ENCODE measurements at regions not wholly inside any gene's neighbourhood (a gene's known extent, or its start where the extent isn't known, plus 50 kb on each side); places are given as distances from the start of the nearest gene placed in this dataset.

DNA sequence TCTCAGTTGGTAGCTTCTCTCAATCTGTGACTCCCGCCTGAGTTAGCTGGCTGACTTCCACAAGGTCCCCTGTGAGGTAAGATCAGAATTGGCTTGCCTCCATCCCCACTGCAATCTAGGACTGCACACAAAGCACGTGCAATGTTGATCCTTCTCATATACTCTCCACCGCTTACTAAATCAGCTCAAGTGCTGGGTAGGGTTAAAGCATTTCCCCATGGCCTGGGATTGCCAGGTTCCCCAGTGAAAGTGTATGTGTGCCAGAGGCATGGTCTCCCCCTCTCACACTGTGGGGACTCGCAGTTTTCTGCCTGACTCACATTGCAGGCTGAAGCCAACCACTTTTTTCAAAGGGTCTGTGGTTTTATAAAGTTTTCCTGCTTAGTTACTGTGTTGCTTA is 886.9 kb downstream of the FAM133A start:
- TF ChIP-seq, protein P1, sequence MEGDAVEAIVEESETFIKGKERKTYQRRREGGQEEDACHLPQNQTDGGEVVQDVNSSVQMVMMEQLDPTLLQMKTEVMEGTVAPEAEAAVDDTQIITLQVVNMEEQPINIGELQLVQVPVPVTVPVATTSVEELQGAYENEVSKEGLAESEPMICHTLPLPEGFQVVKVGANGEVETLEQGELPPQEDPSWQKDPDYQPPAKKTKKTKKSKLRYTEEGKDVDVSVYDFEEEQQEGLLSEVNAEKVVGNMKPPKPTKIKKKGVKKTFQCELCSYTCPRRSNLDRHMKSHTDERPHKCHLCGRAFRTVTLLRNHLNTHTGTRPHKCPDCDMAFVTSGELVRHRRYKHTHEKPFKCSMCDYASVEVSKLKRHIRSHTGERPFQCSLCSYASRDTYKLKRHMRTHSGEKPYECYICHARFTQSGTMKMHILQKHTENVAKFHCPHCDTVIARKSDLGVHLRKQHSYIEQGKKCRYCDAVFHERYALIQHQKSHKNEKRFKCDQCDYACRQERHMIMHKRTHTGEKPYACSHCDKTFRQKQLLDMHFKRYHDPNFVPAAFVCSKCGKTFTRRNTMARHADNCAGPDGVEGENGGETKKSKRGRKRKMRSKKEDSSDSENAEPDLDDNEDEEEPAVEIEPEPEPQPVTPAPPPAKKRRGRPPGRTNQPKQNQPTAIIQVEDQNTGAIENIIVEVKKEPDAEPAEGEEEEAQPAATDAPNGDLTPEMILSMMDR (IDR thresholded peaks at IDR 0.05): no peak
- no peak for TF ChIP-seq POLR2A (IDR thresholded peaks at IDR 0.05)
